ENCODE measurements at regions not wholly inside any gene's neighbourhood (a gene's known extent, or its start where the extent isn't known, plus 50 kb on each side); places are given as distances from the start of the nearest gene placed in this dataset.
A peak's percentile ranks its signal among the peaks of the same experiment; 100 is the strongest.

GRCh38 chr13:36493046-36493445 is 60.8 kb downstream of the CCNA1 start:
- TF ChIP-seq CTCF (IDR thresholded peaks at IDR 0.05; ENCODE audit: low read depth, low read length): no peak
- H3K4me3 ChIP-seq (replicated peaks in 1 of 2; ENCODE audit: low read depth in 2 of 2, low read length in 2 of 2): no peak overlapping the region
- peak in 1 of 2 donors; percentile 52 for DNase-seq (ENCODE audit: low read depth in 2 of 2)

GRCh38 chr13:36495431-36495830 is 63.1 kb downstream of the CCNA1 start:
- no peak overlapping the region for H3K4me3 ChIP-seq (replicated peaks in 1 of 2; ENCODE audit: low read depth in 2 of 2, low read length in 2 of 2)
- no peak for TF ChIP-seq CTCF (IDR thresholded peaks at IDR 0.05; ENCODE audit: low read depth, low read length)
- no peak for DNase-seq (ENCODE audit: low read depth in 2 of 2)

GRCh38 chr13:36509369-36509768 is 77.1 kb downstream of the CCNA1 start:
- no peak for DNase-seq (ENCODE audit: low read depth in 2 of 2)
- peak; percentile 10 for TF ChIP-seq CTCF (IDR thresholded peaks at IDR 0.05; ENCODE audit: low read depth, low read length)
- H3K4me3 ChIP-seq (replicated peaks in 1 of 2; ENCODE audit: low read depth in 2 of 2, low read length in 2 of 2): no peak overlapping the region

GRCh38 chr13:36512771-36513170 is 80.5 kb downstream of the CCNA1 start:
- DNase-seq (ENCODE audit: low read depth in 2 of 2): no peak
- no peak for TF ChIP-seq CTCF (IDR thresholded peaks at IDR 0.05; ENCODE audit: low read depth, low read length)
- no peak overlapping the region for H3K4me3 ChIP-seq (replicated peaks in 1 of 2; ENCODE audit: low read depth in 2 of 2, low read length in 2 of 2)

DNA sequence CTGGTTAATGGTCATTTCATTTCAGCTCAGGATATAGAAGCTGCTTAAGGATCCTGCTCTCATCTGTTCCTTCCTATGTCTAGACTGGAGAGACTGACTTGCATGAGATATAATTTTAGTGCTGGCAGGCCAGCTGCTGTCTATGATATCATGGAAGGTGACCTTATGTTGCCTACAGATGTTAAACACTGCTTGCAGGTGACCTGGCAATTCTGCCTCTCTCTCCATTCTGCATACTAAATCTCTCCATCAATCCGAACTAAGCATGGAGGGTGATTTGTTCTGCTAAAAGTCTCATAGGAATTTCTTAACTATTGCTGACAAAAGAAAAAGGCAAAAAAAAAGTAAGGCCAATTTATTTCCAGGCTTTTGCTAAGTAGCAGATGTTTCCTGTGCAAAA is 81.0 kb downstream of the CCNA1 start:
- no peak overlapping the region for H3K4me3 ChIP-seq (replicated peaks in 1 of 2; ENCODE audit: low read depth in 2 of 2, low read length in 2 of 2)
- TF ChIP-seq CTCF (IDR thresholded peaks at IDR 0.05; ENCODE audit: low read depth, low read length): no peak
- DNase-seq (ENCODE audit: low read depth in 2 of 2): no peak

GRCh38 chr13:36515466-36515865 is 83.2 kb downstream of the CCNA1 start:
- no peak for DNase-seq (ENCODE audit: low read depth in 2 of 2)
- no peak for TF ChIP-seq CTCF (IDR thresholded peaks at IDR 0.05; ENCODE audit: low read depth, low read length)
- H3K4me3 ChIP-seq (replicated peaks in 1 of 2; ENCODE audit: low read depth in 2 of 2, low read length in 2 of 2): no peak overlapping the region

- no peak overlapping the region for H3K4me3 ChIP-seq (replicated peaks in 1 of 2; ENCODE audit: low read depth in 2 of 2, low read length in 2 of 2)
- TF ChIP-seq CTCF (IDR thresholded peaks at IDR 0.05; ENCODE audit: low read depth, low read length): no peak
- no peak for DNase-seq (ENCODE audit: low read depth in 2 of 2)
Observed at GRCh38 chr13:36516225-36516624, 83.9 kb downstream of the CCNA1 start.

Measured in cardiac fibroblast (primary cell).